ENCODE measurements at regions not wholly inside any gene's neighbourhood (a gene's known extent, or its start where the extent isn't known, plus 50 kb on each side); places are given as distances from the start of the nearest gene placed in this dataset.

DNA sequence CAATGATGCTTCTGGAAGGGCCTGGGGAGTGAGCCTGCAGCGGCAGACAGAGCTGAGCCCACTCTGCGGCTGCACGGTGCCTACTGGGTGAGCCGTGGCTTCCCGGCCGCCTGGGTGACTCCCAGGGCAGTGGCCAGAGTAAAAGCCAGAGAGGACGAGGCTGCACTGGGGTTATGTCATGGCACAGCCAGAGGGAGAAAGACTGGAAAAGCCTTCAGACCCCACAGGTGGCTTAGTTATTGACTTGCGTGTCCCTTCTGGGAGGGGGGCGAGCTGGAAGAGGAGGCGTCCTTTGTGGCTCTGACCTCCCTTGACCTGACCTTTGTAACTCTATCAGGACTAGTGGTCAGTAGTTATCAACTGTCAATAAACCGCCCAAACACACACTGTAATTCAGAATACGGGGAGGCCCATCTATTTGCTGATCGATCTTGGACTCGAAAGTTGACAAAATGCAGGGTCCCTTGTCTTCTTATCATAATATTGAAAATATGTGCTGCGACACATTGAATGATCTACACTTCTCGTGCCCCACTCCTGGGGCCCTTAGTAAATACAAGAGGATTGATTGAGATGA, 385.9 kb upstream of the ZFHX3 start:
- CTCF ChIA-PET = no interaction called here

DNA sequence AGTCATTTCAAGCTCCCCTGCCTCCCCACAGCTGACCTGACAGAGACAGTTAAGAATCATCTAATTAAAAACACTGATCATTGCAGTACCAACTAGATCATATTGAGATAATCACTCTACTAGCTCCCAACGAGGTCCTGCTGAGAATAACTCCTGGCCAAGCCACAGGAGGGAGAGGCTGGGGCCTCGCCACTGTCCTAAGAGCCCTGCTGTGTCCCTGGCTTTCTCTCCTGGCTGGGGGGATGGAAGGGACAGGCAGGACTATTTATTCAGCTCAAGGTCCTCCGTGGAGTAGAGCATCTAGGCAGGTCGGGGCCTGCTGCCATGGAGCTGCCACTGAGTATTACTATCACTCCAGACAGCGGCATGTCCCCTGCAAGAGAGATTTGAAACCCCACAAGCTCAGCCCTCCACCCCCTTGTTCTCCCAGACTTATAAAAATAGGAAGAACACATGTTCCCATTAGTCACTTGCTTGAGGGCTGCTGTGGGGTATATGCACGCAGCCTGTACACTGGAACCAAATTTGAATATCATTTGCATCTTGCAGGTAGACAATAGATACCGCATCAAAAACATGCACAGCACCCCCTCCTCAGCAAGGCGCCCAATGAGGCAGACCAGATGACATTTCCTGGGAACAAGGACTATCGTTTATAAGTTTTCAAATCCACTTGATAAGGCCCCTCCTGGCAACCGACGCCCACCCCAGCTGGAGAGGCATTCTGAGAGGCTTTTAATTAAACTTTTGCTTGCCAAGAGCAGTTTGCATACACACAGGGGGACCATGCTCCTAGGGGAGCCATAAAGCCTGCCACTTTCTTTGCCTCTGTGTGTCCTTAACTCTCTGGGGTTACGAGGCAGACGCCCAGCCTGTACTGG, 385.2 kb upstream of the ZFHX3 start:
- ChIA-PET POLR2A (no interaction called here), CTCF (no interaction called here)
- Histone ChIP-seq H3K36me3 (ENCODE audit: control insufficient read depth, insufficient read depth, low read length) (no peaks in the 10 kb centered on the region), H3K9me3 (ENCODE audit: control insufficient read depth, insufficient read depth, low read depth, low read length) (no peaks in the 10 kb centered on the region), H3K4me1 (ENCODE audit: control insufficient read depth, insufficient read depth, low read length) (no peaks in the 10 kb centered on the region), H3K27ac (ENCODE audit: low read length) (no peak overlapping the region), H3K4me3 (ENCODE audit: low read depth in 2 of 2, low read length in 2 of 2) (no peak overlapping the region), H3K27me3 (ENCODE audit: control insufficient read depth, insufficient read depth, low read length) (no peaks in the 10 kb centered on the region)
- no peak for DNase-seq (ENCODE audit: low read depth, low spot score)
- no peak for ATAC-seq
- in situ Hi-C loops (cut with HindIII; ENCODE audit: low pct_unique_long_range_greater_than_20kb, low sequenced_read_pairs) (no loop called here), intact Hi-C loops (cut with micrococcal nuclease; ENCODE audit: unreplicated experiment) (no loop called here)
- BruUV-seq (replicated peaks) = no TSS peak
- TF ChIP-seq REST (IDR thresholded peaks at IDR 0.05; ENCODE audit: insufficient read depth in 1 of 2, low read depth in 2 of 2, low read length in 1 of 2) (no peak), TCF7L2 (IDR thresholded peaks at IDR 0.05; ENCODE audit: low read depth, low read length) (no peak), CTCF (IDR thresholded peaks at IDR 0.05) (no peak), SIN3A (IDR thresholded peaks at IDR 0.05; ENCODE audit: borderline replicate concordance, insufficient read depth, low read depth, low read length) (no peak)

More for the DNA sequence above, 385.9 kb upstream of the ZFHX3 start:
- Histone ChIP-seq H3K27me3 (ENCODE audit: control insufficient read depth, insufficient read depth, low read length) (no peaks in the 10 kb centered on the region), H3K27ac (ENCODE audit: low read length) (no peak overlapping the region), H3K36me3 (ENCODE audit: control insufficient read depth, insufficient read depth, low read length) (no peaks in the 10 kb centered on the region), H3K4me3 (ENCODE audit: low read depth in 2 of 2, low read length in 2 of 2) (no peak overlapping the region), H3K9me3 (ENCODE audit: control insufficient read depth, insufficient read depth, low read depth, low read length) (no peaks in the 10 kb centered on the region), H3K4me1 (ENCODE audit: control insufficient read depth, insufficient read depth, low read length) (no peaks in the 10 kb centered on the region)
- intact Hi-C loops (cut with micrococcal nuclease; ENCODE audit: unreplicated experiment) = no loop called here
- no peak for TF ChIP-seq SIN3A (IDR thresholded peaks at IDR 0.05; ENCODE audit: borderline replicate concordance, insufficient read depth, low read depth, low read length)
- no peak for TF ChIP-seq CTCF (IDR thresholded peaks at IDR 0.05)
- TF ChIP-seq REST (IDR thresholded peaks at IDR 0.05; ENCODE audit: insufficient read depth in 1 of 2, low read depth in 2 of 2, low read length in 1 of 2) = no peak
- no peak for TF ChIP-seq TCF7L2 (IDR thresholded peaks at IDR 0.05; ENCODE audit: low read depth, low read length)
- no peak for TF ChIP-seq POLR2AphosphoS5 (IDR thresholded peaks at IDR 0.05; ENCODE audit: low read depth, low read length)
- in situ Hi-C loops (cut with HindIII; ENCODE audit: low pct_unique_long_range_greater_than_20kb, low sequenced_read_pairs) = no loop called here
- ATAC-seq (no peak), DNase-seq (ENCODE audit: low read depth, low spot score) (no peak)
- POLR2A ChIA-PET = no interaction called here
- BruUV-seq (replicated peaks) = no TSS peak

Data from Panc1 (cell line).